Non-pigmented ciliary epithelial cell (primary cell): ENCODE measurements at regions not wholly inside any gene's neighbourhood (a gene's known extent, or its start where the extent isn't known, plus 50 kb on each side); places are given as distances from the start of the nearest gene placed in this dataset.
"Not testable (repeated sequence)": the region's sequence is repeated elsewhere in the genome, so short reads cannot be mapped to it uniquely, and the experiment has no call there.

ENCODE experiments used
- DNase-seq: peaks from one replicate; pipeline ENCODE4 v3.0.0-alpha.2; 2010; ENCODE audit warnings: low read depth

- not testable (repeated sequence) for DNase-seq
These were observed 53.4 kb upstream of the MED14 start for GRCh38 chrX:40788698-40789097.

- DNase-seq: no peak
These were observed 57.1 kb upstream of the MED14 start for GRCh38 chrX:40792433-40792832.

DNA sequence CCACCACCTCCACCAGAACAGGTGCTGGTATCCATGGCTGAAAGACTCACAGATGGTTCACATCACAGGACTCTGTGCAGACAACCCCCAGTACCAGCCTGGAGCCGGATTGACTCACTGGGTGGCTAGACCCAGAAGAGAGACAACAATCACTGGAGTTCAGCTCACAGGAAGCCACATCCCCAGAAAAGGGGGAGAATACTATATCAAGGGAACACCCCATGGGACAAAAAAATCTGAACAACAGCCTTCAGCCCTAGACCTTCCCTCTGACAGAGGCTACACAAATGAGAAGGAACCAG, 59.4 kb upstream of the MED14 start:
- DNase-seq: not testable (repeated sequence)

- DNase-seq: not testable (repeated sequence)
These were observed 64.4 kb upstream of the MED14 start for GRCh38 chrX:40799745-40800144.

GRCh38 chrX:40805404-40805803, 70.1 kb upstream of the MED14 start:
- DNase-seq: no peak

DNA sequence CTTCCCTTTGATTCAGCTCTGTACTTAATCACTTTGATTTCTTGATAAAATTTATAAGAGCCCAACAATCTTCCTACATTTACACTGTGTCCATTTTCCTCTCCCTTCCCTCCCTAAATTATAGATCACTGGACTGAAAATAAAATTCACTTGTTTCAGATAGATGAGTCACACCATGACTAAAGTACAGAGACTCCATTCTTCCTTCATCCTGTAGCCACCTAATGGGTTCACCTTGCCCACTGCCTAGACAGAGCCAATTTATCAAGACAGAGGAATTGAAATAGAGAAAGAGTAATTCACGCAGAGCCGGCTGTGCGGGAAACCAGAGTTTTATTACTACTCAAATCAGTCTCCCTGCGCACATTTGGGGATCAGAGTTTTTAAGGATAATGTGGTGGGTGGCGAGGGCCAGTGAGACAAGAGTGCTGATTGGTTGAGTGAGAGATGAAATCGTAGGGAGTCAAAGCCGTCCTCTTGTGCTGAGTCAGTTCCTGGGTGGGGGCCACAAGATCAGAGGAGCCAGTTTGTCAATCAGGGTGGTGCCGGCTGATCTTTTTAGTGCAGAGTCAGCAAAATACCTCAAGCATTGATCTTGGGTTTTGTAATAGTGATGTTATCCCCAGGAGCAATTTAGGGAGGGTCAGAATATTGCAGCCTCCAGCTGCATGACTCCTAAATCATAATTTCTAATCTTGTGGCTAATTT, 71.3 kb upstream of the MED14 start:
- DNase-seq: no peak

GRCh38 chrX:40807384-40807783, 72.0 kb upstream of the MED14 start:
- no peak for DNase-seq

DNA sequence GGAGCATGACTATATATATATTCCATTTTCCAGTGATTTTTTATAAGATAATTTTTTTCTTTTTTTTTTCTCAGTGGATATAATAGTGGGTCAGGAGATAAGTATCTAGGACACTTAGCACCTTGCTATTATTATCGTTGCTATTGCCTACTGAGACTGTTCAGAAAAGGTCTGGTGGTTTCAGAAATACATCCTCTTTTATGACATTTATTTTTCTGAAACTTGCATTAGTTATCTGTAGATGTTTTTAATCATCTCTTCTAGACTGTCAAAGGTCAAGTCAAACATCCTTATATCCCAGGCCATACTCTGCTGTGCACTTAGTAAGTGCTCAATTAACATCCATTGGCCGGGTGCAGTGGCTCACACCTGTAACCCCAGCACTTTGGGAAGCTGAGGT, 72.9 kb upstream of the MED14 start:
- DNase-seq: no peak

- DNase-seq: no peak
These were observed 73.9 kb upstream of the MED14 start for GRCh38 chrX:40809210-40809609.

DNA sequence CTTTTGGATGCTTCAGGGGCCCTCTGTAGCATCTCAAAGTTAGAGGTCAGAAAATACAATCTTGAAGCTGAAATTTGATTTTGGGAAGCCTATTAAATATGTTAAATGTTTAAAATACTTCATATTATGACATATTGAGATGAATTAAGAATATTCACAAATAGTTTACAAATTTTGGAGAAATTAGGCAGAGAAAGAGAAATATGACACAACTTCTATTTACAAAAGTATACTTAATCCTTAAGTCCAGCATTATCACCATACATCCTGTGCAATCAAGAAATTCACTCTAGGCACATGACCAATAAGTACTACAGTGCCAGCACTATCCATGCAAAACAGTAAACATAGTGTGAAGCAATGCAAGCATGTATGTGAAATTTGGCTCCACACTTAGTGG, 79.7 kb upstream of the MED14 start:
- DNase-seq: not testable (repeated sequence)

- no peak for DNase-seq
These were observed 81.6 kb upstream of the MED14 start for GRCh38 chrX:40816906-40817305.

GRCh38 chrX:40818236-40818635, 82.9 kb upstream of the MED14 start:
- no peak for DNase-seq

DNA sequence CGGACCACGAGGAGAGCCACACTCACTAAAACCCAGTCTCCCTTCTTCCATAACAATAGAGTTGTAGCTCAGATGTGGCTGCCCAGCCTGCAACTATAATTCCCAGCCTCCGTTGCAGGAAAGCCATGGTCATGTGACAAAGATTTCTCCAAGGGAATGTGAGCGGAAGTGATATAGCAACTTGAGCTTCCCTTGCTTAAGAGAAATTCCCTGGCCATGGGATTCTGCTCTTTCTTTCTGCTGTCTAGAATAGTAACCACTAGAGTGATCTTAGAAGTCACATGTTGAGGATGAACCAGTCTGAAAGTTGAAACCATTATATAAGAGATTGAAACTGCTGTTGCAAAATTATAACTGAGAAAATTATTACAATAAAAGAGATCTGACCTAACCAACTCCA, 86.4 kb upstream of the MED14 start:
- no peak for DNase-seq

GRCh38 chrX:40827331-40827730, 92.0 kb upstream of the MED14 start:
- no peak for DNase-seq

- no peak for DNase-seq
These were observed 96.4 kb upstream of the MED14 start for GRCh38 chrX:40831750-40832149.

DNA sequence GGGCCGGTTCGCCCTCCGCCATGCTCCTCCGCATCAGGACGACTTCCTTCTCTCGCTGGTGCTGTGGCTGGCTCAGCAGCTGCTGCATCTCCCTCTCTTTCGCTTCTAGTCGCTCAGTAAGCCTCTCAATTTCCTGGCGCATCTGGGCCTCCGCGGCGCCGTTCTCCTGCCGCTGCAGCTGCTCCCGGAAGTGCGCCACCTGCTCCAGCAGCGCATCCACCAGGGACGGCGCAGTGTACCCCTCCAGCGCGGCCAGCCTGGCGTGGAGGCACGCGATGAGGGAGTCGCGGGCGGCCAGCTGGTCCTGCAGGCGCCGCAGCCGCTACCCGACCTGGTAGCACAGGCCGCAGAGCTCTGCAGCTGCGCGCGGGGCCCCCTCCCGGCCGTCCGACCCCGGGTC, 97.4 kb upstream of the MED14 start:
- DNase-seq: no peak

- DNase-seq: no peak
These were observed 98.9 kb upstream of the MED14 start for GRCh38 chrX:40834225-40834624.

DNA sequence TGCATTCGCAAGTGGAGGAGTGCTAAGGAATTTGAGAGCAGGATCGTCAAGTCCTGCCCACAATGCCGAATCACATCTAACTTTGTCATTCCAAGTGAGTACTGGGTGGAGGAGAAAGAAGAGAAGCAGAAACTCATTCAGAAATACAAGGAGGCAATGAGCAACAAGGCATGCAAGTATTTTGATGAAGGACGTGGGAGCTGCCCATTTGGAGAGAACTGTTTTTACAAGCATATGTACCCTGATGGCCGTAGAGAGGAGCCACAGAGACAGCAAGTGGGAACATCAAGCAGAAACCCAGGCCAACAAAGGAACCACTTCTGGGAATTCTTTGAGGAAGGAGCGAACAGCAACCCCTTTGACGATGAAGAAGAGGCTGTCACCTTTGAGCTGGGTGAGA, 100.2 kb upstream of the MED14 start:
- DNase-seq: no peak

DNA sequence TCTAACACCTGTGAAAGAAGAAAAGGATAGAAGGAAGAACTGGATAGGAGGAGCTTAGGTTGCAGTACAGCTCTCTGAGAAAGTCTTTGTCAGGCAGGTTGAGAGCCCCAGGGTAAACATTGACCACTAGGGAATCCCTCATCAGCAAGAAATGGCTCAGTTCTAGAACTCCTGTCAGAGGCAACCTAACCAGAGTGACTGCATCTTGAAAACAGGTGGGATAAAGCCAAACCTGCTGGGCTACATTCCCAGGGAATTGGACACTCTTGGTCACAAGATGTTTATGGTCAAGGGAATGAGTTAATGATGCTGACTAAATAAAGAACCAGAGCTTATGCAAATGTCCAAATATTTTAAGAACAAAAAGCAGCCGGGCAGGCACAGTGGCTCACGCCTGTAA, 108.3 kb upstream of the MED14 start:
- DNase-seq: no peak

- DNase-seq: no peak
These were observed 109.1 kb upstream of the MED14 start for GRCh38 chrX:40844471-40844870.

- DNase-seq: peak; percentile 76
These were observed 110.1 kb upstream of the MED14 start for GRCh38 chrX:40845331-40845911.

DNA sequence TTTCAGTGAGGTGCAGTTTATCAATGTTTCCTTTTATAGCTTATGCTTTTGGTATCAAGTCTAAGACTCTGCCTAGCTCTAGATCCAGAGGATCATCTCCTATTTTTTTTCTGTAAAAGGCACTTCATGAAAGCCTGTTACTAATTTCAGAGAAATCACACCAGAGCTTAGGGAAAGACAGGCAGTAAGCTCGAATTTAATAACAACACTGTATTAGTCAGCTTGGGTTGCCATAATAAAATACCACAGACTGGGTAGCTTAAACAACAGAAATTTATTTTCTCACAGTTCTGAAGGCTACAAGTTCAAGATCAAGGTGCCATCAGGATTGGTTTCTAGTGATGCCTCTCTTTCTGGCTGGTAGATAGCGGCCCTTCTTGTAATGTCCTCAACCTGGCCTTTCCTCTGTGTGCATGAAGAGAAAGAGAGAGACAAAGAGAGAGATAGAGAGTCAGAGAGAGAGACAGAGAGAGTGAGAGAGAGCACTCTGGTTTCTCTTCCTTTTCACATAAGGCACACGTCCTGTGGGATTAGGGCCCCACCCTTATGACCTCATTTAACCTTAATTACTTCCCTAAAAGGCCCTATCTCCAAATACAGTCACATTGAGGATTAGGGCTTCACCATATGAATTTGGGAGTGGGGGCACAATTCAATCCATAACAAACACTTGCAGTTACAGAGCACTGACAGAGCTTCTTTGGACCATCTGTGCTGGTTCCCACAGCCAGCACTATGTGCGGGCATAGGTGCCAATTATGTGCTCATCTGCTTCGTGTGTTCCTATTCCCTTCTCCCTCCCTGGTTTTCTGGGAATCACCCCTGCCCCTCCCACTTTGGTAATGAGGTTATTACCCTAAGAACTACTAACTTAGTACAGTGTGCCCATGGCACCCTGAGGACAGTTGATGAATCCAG, 114.8 kb upstream of the MED14 start:
- DNase-seq: no peak

DNA sequence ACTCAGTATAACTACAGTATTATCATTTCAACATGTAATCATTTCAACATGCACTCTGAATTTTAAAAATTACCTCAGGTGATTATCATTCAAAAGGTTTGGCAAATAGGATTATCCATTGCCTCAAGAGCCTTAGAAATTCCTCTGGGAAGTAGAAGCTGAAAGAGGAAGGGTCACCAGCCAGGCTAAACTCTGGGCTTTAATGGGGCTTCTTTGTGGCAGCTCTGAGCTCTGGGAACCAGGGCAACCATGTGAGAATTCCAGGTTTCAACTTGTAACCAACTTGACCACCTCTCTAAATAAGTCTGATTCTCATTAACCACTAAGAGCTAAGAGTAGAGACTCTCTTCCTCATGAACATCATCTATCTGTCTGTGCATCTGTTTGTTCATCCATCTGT, 117.2 kb upstream of the MED14 start:
- no peak for DNase-seq
